DND-41 (cell line): ENCODE measurements at regions not wholly inside any gene's neighbourhood (a gene's known extent, or its start where the extent isn't known, plus 50 kb on each side); places are given as distances from the start of the nearest gene placed in this dataset.

Experiments used
- ATAC-seq: fragments of 200-7000 bp; cut with Tn5 transposase; 3 replicates; pipeline ENCODE4 v1.9.1; 2021; ENCODE audit warnings: low read depth; ENCODE audit not compliant: insufficient read depth
- DNase-seq: peaks from one replicate; pipeline ENCODE4 v3.0.0-alpha.2; 2020
- H2AFZ ChIP-seq: 2 replicates; pipeline ENCODE4 v1.6.0; 2012; ENCODE audit warnings: low read depth, low read length
- H3K27ac ChIP-seq: 2 replicates; pipeline ENCODE4 v1.5.1; 2012; ENCODE audit warnings: low read length, inconsistent platforms
- H3K27me3 ChIP-seq: fragments of 200-600 bp; sonication (generic); 2 replicates; pipeline ENCODE4 v1.6.0; 2012; ENCODE audit warnings: low read length, mild to moderate bottlenecking, inconsistent platforms; ENCODE audit not compliant: insufficient read depth, poor library complexity
- H3K36me3 ChIP-seq: 2 replicates; pipeline ENCODE4 v1.5.1; 2012; ENCODE audit warnings: low read length, inconsistent platforms; ENCODE audit not compliant: insufficient read depth
- H3K4me1 ChIP-seq: 2 replicates; pipeline ENCODE4 v1.5.1; 2012; ENCODE audit warnings: mild to moderate bottlenecking, low read length; ENCODE audit not compliant: insufficient read depth
- H3K4me2 ChIP-seq: 2 replicates; pipeline ENCODE4 v1.6.0; 2012; ENCODE audit warnings: mild to moderate bottlenecking, moderate library complexity, low read length, inconsistent platforms; ENCODE audit not compliant: insufficient read depth
- H3K4me3 ChIP-seq, 2 experiments: fragments of 200-600 bp in 1 of 2; shearing (Covaris generic) in 1 of 2; 2 replicates each; pipeline ENCODE4 v1.5.1; 2012 to 2016; ENCODE audit warnings: inconsistent platforms in 2 of 2, low read length in 2 of 2, mild to moderate bottlenecking in 2 of 2, low read depth in 1 of 2, moderate library complexity in 1 of 2
- H3K79me2 ChIP-seq: 2 replicates; pipeline ENCODE4 v1.6.0; 2012; ENCODE audit warnings: low read length, inconsistent platforms; ENCODE audit not compliant: insufficient read depth
- H3K9ac ChIP-seq: 2 replicates; pipeline ENCODE4 v1.6.0; 2012; ENCODE audit warnings: low read depth, mild to moderate bottlenecking, inconsistent platforms, low read length, moderate library complexity
- H3K9me3 ChIP-seq: 2 replicates; pipeline ENCODE4 v1.5.1; 2012; ENCODE audit warnings: low read length, moderate library complexity, mild to moderate bottlenecking, inconsistent platforms; ENCODE audit not compliant: insufficient read depth, severe bottlenecking
- H4K20me1 ChIP-seq: 2 replicates; pipeline ENCODE4 v1.6.0; 2012; ENCODE audit warnings: low read length; ENCODE audit not compliant: insufficient read depth
- CTCF ChIP-seq: IDR thresholded peaks from 2 replicates; pipeline ENCODE4 v1.5.1; 2012; ENCODE audit warnings: borderline replicate concordance, low read length, moderate library complexity, mild to moderate bottlenecking; ENCODE audit not compliant: poor library complexity, severe bottlenecking; ENCODE audit errors: extremely low read depth
- EZH2 ChIP-seq: IDR thresholded peaks from 3 replicates; pipeline ENCODE4 v1.6.1; 2012; ENCODE audit warnings: borderline replicate concordance, low read depth, mild to moderate bottlenecking, moderate library complexity, low read length, inconsistent platforms; ENCODE audit not compliant: severe bottlenecking

- TF ChIP-seq CTCF (no peak), EZH2 (no peak)
- no peak overlapping the region for H3K4me3 ChIP-seq
- ATAC-seq (no peak), DNase-seq (no peak)
- H3K9ac ChIP-seq: no peak overlapping the region
- H3K27me3 ChIP-seq: no peaks in the 10 kb centered on the region
- no peak overlapping the region for H2AFZ ChIP-seq
- H3K36me3 ChIP-seq: no peaks in the 10 kb centered on the region
- H3K79me2 ChIP-seq: no peaks in the 10 kb centered on the region
- H3K4me2 ChIP-seq: no peak overlapping the region
- H3K9me3 ChIP-seq: no peaks in the 10 kb centered on the region
- no peaks in the 10 kb centered on the region for H4K20me1 ChIP-seq
- no peak overlapping the region for H3K27ac ChIP-seq
- H3K4me1 ChIP-seq: no peaks in the 10 kb centered on the region
Observed at GRCh38 chr9:118891213-118891612, 478.0 kb downstream of the BRINP1 start.

- Histone ChIP-seq H3K27ac (no peak overlapping the region), H3K9ac (no peak overlapping the region), H4K20me1 (no peaks in the 10 kb centered on the region), H3K79me2 (no peaks in the 10 kb centered on the region), H3K4me3 (no peak overlapping the region), H3K9me3 (no peaks in the 10 kb centered on the region), H3K4me1 (no peaks in the 10 kb centered on the region), H3K36me3 (no peaks in the 10 kb centered on the region), H3K27me3 (no peaks in the 10 kb centered on the region), H3K4me2 (no peak overlapping the region), H2AFZ (no peak overlapping the region)
- TF ChIP-seq CTCF: no peak
- TF ChIP-seq EZH2: no peak
- ATAC-seq: no peak
- no peak for DNase-seq
Observed at GRCh38 chr9:118896324-118897000, 472.8 kb downstream of the BRINP1 start.

GRCh38 chr9:118918180-118918579 is 451.1 kb downstream of the BRINP1 start:
- H3K9me3 ChIP-seq: peaks cover 4% of the 10 kb centered on the region
- H3K27ac ChIP-seq: no peak overlapping the region
- no peaks in the 10 kb centered on the region for H3K79me2 ChIP-seq
- no peaks in the 10 kb centered on the region for H4K20me1 ChIP-seq
- H3K27me3 ChIP-seq: no peaks in the 10 kb centered on the region
- H3K4me3 ChIP-seq: no peak overlapping the region
- no peak for ATAC-seq
- H3K4me1 ChIP-seq: no peaks in the 10 kb centered on the region
- TF ChIP-seq CTCF: no peak
- TF ChIP-seq EZH2: no peak
- H3K4me2 ChIP-seq: no peak overlapping the region
- no peaks in the 10 kb centered on the region for H3K36me3 ChIP-seq
- DNase-seq: no peak
- no peak overlapping the region for H2AFZ ChIP-seq
- H3K9ac ChIP-seq: no peak overlapping the region
